ENCODE measurements at regions not wholly inside any gene's neighbourhood (a gene's known extent, or its start where the extent isn't known, plus 50 kb on each side); places are given as distances from the start of the nearest gene placed in this dataset.

DNA sequence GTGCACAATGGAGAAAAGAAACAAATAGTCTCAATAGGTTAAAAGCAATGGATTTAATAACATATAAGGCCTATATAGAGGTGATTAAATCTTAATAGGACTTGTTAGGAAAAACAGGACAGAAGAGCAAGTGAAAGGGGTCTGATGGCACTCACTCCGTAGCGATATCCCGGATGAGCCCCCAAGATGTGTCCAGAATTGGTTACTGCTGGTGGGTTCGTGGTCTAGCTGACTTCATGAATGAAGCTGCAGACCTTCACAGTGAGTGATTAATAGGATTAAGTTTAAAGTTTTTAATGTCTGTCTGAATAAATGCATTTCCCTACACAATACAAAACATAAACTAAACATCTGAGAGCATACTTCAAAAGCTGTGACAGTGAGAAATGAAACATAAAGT is 110.4 kb upstream of the FAM174A start:
- H4K20me1 ChIP-seq (ENCODE audit: control insufficient read depth, insufficient read depth, low read length, poor library complexity, severe bottlenecking), result no peaks in the 10 kb centered on the region
- CTCF ChIA-PET, result interaction anchor here (0.9 kb wide), 1 partner anchor 1553 kb away, joined by 3 read pairs; no protein-coding TSS in a partner anchor
- Mint-ChIP-seq H3K4me1 (no peaks in the 10 kb centered on the region), H3K27ac (no peak overlapping the region), H3K9me3 (ENCODE audit: insufficient read depth) (peaks cover 8% of the 10 kb centered on the region), H3K4me3 (no peak overlapping the region), H3K27me3 (no peaks in the 10 kb centered on the region)
- POLR2A ChIA-PET, result no interaction called here
- H2AFZ ChIP-seq (ENCODE audit: insufficient read depth, low read depth, low read length, poor library complexity, severe bottlenecking), result no peak overlapping the region
- H3K27me3 ChIP-seq (replicated peaks in 1 of 4; ENCODE audit: control extremely low read depth in 1 of 4, control insufficient read depth in 3 of 4, insufficient read depth in 4 of 4, low read length in 3 of 4), result no peaks in the 10 kb centered on the region
- intact Hi-C loops (cut with micrococcal nuclease), result no loop called here
- no peaks in the 10 kb centered on the region for H3K4me1 ChIP-seq (ENCODE audit: control insufficient read depth in 2 of 2, insufficient read depth in 2 of 2, low read length in 2 of 2)
- DNase-seq (no peak), ATAC-seq (ENCODE audit: low read depth) (no peak)
- WGBS (ENCODE audit: insufficient coverage), result 97% methylated on average over 3 of the region's 4 CpGs
- H3K4me3 ChIP-seq (ENCODE audit: control extremely low read depth in 1 of 5, extremely low read depth in 1 of 5, insufficient read depth in 1 of 5, low read depth in 2 of 5, low read length in 4 of 5), result no peak overlapping the region
- no peak overlapping the region for H3K4me2 ChIP-seq (replicated peaks; ENCODE audit: low read depth, low read length, poor library complexity, severe bottlenecking)
- TF ChIP-seq EZH2 (IDR thresholded peaks at IDR 0.05; ENCODE audit: borderline replicate concordance, insufficient read depth, low read depth, low read length, poor library complexity, severe bottlenecking), result no peak
- TF ChIP-seq, protein P1, sequence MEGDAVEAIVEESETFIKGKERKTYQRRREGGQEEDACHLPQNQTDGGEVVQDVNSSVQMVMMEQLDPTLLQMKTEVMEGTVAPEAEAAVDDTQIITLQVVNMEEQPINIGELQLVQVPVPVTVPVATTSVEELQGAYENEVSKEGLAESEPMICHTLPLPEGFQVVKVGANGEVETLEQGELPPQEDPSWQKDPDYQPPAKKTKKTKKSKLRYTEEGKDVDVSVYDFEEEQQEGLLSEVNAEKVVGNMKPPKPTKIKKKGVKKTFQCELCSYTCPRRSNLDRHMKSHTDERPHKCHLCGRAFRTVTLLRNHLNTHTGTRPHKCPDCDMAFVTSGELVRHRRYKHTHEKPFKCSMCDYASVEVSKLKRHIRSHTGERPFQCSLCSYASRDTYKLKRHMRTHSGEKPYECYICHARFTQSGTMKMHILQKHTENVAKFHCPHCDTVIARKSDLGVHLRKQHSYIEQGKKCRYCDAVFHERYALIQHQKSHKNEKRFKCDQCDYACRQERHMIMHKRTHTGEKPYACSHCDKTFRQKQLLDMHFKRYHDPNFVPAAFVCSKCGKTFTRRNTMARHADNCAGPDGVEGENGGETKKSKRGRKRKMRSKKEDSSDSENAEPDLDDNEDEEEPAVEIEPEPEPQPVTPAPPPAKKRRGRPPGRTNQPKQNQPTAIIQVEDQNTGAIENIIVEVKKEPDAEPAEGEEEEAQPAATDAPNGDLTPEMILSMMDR (IDR thresholded peaks at IDR 0.05), result no peak
- peaks cover 3 to 12% (median 7%) of the 10 kb centered on the region in 3 donors for H3K9me3 ChIP-seq (ENCODE audit: control extremely low read depth in 1 of 3, control insufficient read depth in 2 of 3, insufficient read depth in 1 of 3, low read length in 2 of 3)
- H3K36me3 ChIP-seq (replicated peaks in 1 of 2; ENCODE audit: control extremely low read depth in 1 of 2, control insufficient read depth in 1 of 2, extremely low read depth in 1 of 2, insufficient read depth in 2 of 2, low read length in 1 of 2), result no peaks in the 10 kb centered on the region
- H3K9ac ChIP-seq (ENCODE audit: low read length), result no peak overlapping the region
- no peaks in the 10 kb centered on the region for H3K79me2 ChIP-seq (ENCODE audit: control insufficient read depth, insufficient read depth, low read length)
- no peak overlapping the region for H3K27ac ChIP-seq (ENCODE audit: low read length in 2 of 2)

DNA sequence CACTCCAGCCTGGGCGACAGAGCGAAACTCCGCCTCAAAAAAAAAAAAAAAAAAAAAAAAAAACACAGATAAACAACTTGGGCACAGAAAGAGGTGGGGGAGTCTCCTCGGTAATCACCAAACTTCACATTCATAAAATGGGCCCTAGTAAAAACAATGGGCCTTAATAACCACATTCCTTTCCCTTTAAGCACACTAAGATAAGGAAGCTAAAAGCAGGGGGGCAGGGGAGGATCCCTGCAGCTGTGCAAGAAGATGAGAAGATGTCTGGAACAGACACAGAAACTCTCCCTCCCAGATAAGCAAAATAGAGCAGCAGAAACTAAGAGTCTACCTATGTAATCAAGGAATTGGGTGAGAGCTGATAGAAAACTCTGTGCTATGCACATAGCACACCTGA is 111.2 kb upstream of the FAM174A start:
- intact Hi-C loops (cut with micrococcal nuclease), result no loop called here
- Histone ChIP-seq H3K36me3 (replicated peaks in 1 of 2; ENCODE audit: control extremely low read depth in 1 of 2, control insufficient read depth in 1 of 2, extremely low read depth in 1 of 2, insufficient read depth in 2 of 2, low read length in 1 of 2) (no peaks in the 10 kb centered on the region), H3K4me3 (ENCODE audit: control extremely low read depth in 1 of 5, extremely low read depth in 1 of 5, insufficient read depth in 1 of 5, low read depth in 2 of 5, low read length in 4 of 5) (no peak overlapping the region), H3K27ac (ENCODE audit: low read length in 2 of 2) (no peak overlapping the region), H3K9ac (ENCODE audit: low read length) (no peak overlapping the region), H3K4me1 (ENCODE audit: control insufficient read depth in 2 of 2, insufficient read depth in 2 of 2, low read length in 2 of 2) (no peaks in the 10 kb centered on the region), H3K9me3 (ENCODE audit: control extremely low read depth in 1 of 3, control insufficient read depth in 2 of 3, insufficient read depth in 1 of 3, low read length in 2 of 3) (peaks cover 3 to 12% (median 7%) of the 10 kb centered on the region in 3 donors), H3K79me2 (ENCODE audit: control insufficient read depth, insufficient read depth, low read length) (no peaks in the 10 kb centered on the region), H3K4me2 (replicated peaks; ENCODE audit: low read depth, low read length, poor library complexity, severe bottlenecking) (no peak overlapping the region), H4K20me1 (ENCODE audit: control insufficient read depth, insufficient read depth, low read length, poor library complexity, severe bottlenecking) (no peaks in the 10 kb centered on the region), H2AFZ (ENCODE audit: insufficient read depth, low read depth, low read length, poor library complexity, severe bottlenecking) (no peak overlapping the region), H3K27me3 (replicated peaks in 1 of 4; ENCODE audit: control extremely low read depth in 1 of 4, control insufficient read depth in 3 of 4, insufficient read depth in 4 of 4, low read length in 3 of 4) (no peaks in the 10 kb centered on the region)
- ATAC-seq (ENCODE audit: low read depth), result no peak
- ChIA-PET POLR2A (no interaction called here), CTCF (no interaction called here)
- no CpG with 5 or more reads among the region's 4 CpGs for WGBS (ENCODE audit: insufficient coverage)
- DNase-seq, result no peak
- Mint-ChIP-seq H3K9me3 (ENCODE audit: insufficient read depth) (peaks cover 8% of the 10 kb centered on the region), H3K27me3 (no peaks in the 10 kb centered on the region), H3K27ac (no peak overlapping the region), H3K4me3 (no peak overlapping the region), H3K4me1 (no peaks in the 10 kb centered on the region)
- no peak for TF ChIP-seq EZH2 (IDR thresholded peaks at IDR 0.05; ENCODE audit: borderline replicate concordance, insufficient read depth, low read depth, low read length, poor library complexity, severe bottlenecking)
- TF ChIP-seq, protein P1 (IDR thresholded peaks at IDR 0.05), result no peak

Data from B cell (primary cell).